HEK293 (cell line): ENCODE measurements at regions not wholly inside any gene's neighbourhood (a gene's known extent, or its start where the extent isn't known, plus 50 kb on each side); places are given as distances from the start of the nearest gene placed in this dataset.

Experiments used
- CTCF ChIA-PET: fragments of 350-600 bp; formaldehyde crosslinking; extraction: SDS; loops from one replicate; lab custom pipeline; 2021; ENCODE audit warnings: antibody characterized with exemption; lab: Yijun Ruan, JAX
- POLR2A ChIA-PET: fragments of 300-600 bp; formaldehyde crosslinking; extraction: SDS; loops from one replicate; lab custom pipeline; 2020; ENCODE audit warnings: antibody characterized with exemption, inconsistent platforms; lab: Yijun Ruan, JAX
- H3K27ac ChIP-seq: fragments of 200-500 bp; sonication (Bioruptor generic); 2 replicates; pipeline ENCODE4 v1.5.1; 2014; ENCODE audit warnings: low read depth, low read length, control low read depth, inconsistent platforms; ENCODE audit errors: extremely low read depth
- H3K36me3 ChIP-seq, 2 experiments: fragments of 200-500 bp in 1 of 2; sonication (Bioruptor generic) in 1 of 2; 1 replicate in 1 of 2; 2 replicates in 1 of 2; pipeline ENCODE4 v1.5.1; 2014 to 2017; ENCODE audit warnings: inconsistent platforms in 2 of 2, low read length in 2 of 2; ENCODE audit not compliant: control insufficient read depth in 2 of 2, insufficient read depth in 1 of 2
- H3K4me1 ChIP-seq: fragments of 200-500 bp; sonication (Bioruptor generic); 2 replicates; pipeline ENCODE4 v1.5.1; 2014; ENCODE audit warnings: mild to moderate bottlenecking, low read length, inconsistent platforms; ENCODE audit not compliant: control insufficient read depth, insufficient read depth
- H3K4me3 ChIP-seq: 2 replicates; pipeline ENCODE4 v1.5.1; 2011; ENCODE audit warnings: low read depth, mild to moderate bottlenecking, control low read depth, low read length, moderate library complexity
- H3K9me3 ChIP-seq: fragments of 200-500 bp; sonication (Bioruptor generic); 2 replicates; pipeline ENCODE4 v1.5.1; 2014; ENCODE audit warnings: low read depth, low read length, inconsistent platforms; ENCODE audit not compliant: control insufficient read depth, insufficient read depth
- ZNF133 ChIP-seq: fragments of 450-650 bp; formaldehyde crosslinking; IDR thresholded peaks from 2 replicates; pipeline ENCODE4 v1.5.1; 2016; ENCODE audit warnings: missing biosample characterization, missing genetic modification characterization
- ZNF324 ChIP-seq: fragments of 450-650 bp; formaldehyde crosslinking; IDR thresholded peaks from 2 replicates; pipeline ENCODE4 v1.5.1; 2016; ENCODE audit warnings: missing biosample characterization, missing genetic modification characterization
- ZNF416 ChIP-seq: fragments of 450-650 bp; formaldehyde crosslinking; IDR thresholded peaks from 2 replicates; pipeline ENCODE4 v1.5.1; 2016; ENCODE audit warnings: missing biosample characterization, missing genetic modification characterization
- ZNF624 ChIP-seq: fragments of 450-650 bp; formaldehyde crosslinking; IDR thresholded peaks from 2 replicates; pipeline ENCODE4 v1.5.1; 2017; ENCODE audit warnings: missing biosample characterization, missing genetic modification characterization
- ZNF629 ChIP-seq: fragments of 450-650 bp; formaldehyde crosslinking; IDR thresholded peaks from 2 replicates; pipeline ENCODE4 v1.5.1; 2017; ENCODE audit warnings: missing biosample characterization, missing genetic modification characterization
- ZNF76 ChIP-seq: fragments of 450-650 bp; formaldehyde crosslinking; IDR thresholded peaks from 2 replicates; pipeline ENCODE4; 2016; ENCODE audit warnings: low read depth, missing biosample characterization, missing genetic modification characterization, borderline replicate concordance
- ZNF768 ChIP-seq: fragments of 450-650 bp; formaldehyde crosslinking; IDR thresholded peaks from 2 replicates; pipeline ENCODE4 v1.5.1; 2018; ENCODE audit warnings: missing biosample characterization, mild to moderate bottlenecking, missing genetic modification characterization
- ZNF777 ChIP-seq: fragments of 450-650 bp; formaldehyde crosslinking; IDR thresholded peaks from 2 replicates; pipeline ENCODE4 v1.5.1; 2017; ENCODE audit warnings: missing biosample characterization, missing genetic modification characterization, borderline replicate concordance
- TF ChIP-seq, protein P1 (sequence below): fragments of 450-650 bp; formaldehyde crosslinking; IDR thresholded peaks from 2 replicates; pipeline ENCODE4 v1.5.1; 2016; ENCODE audit warnings: missing biosample characterization, missing genetic modification characterization, low read depth
- TF ChIP-seq, protein P2 (sequence below): fragments of 450-650 bp; formaldehyde crosslinking; IDR thresholded peaks from 2 replicates; pipeline ENCODE4 v1.5.1; 2016; ENCODE audit warnings: missing biosample characterization, missing genetic modification characterization
- TF ChIP-seq, protein P3 (sequence below): fragments of 450-650 bp; formaldehyde crosslinking; IDR thresholded peaks from 2 replicates; pipeline ENCODE4 v1.5.1; 2016; ENCODE audit warnings: missing biosample characterization, missing genetic modification characterization, borderline replicate concordance
- TF ChIP-seq, protein P4 (sequence below): fragments of 450-650 bp; formaldehyde crosslinking; conservative IDR thresholded peaks from 2 replicates; pipeline ENCODE4 v1.5.1; 2016; ENCODE audit warnings: low read depth, missing biosample characterization, missing genetic modification characterization
- TF ChIP-seq, protein P5 (sequence below): fragments of 450-650 bp; formaldehyde crosslinking; IDR thresholded peaks from 2 replicates; pipeline ENCODE4 v1.5.1; 2017; ENCODE audit warnings: missing biosample characterization, missing genetic modification characterization

DNA sequence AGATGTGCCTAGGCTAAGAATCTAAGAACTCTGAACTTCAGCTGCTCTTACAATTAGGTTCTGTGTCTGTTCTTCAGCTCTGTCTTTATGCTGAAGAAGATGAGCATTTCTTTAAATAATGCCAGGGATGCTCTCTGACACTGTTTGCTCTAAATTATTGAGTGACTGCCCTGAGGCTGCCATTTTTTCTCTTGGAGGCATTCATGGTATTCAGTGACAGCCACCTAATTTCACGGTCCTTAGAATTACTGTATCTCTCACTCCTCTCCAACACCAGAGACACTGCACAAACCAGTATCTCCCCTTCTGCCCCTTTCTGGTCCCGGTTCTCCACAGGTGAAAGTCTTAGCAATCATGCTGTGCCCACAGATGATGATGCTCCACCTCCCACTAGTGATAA is 123.6 kb upstream of the MPHOSPH6 start (continued):
- TF ChIP-seq, protein P1, sequence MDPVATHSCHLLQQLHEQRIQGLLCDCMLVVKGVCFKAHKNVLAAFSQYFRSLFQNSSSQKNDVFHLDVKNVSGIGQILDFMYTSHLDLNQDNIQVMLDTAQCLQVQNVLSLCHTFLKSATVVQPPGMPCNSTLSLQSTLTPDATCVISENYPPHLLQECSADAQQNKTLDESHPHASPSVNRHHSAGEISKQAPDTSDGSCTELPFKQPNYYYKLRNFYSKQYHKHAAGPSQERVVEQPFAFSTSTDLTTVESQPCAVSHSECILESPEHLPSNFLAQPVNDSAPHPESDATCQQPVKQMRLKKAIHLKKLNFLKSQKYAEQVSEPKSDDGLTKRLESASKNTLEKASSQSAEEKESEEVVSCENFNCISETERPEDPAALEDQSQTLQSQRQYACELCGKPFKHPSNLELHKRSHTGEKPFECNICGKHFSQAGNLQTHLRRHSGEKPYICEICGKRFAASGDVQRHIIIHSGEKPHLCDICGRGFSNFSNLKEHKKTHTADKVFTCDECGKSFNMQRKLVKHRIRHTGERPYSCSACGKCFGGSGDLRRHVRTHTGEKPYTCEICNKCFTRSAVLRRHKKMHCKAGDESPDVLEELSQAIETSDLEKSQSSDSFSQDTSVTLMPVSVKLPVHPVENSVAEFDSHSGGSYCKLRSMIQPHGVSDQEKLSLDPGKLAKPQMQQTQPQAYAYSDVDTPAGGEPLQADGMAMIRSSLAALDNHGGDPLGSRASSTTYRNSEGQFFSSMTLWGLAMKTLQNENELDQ (tag by site-specific recombination) = no peak
- no peak for TF ChIP-seq ZNF416 (tag by site-specific recombination)

DNA sequence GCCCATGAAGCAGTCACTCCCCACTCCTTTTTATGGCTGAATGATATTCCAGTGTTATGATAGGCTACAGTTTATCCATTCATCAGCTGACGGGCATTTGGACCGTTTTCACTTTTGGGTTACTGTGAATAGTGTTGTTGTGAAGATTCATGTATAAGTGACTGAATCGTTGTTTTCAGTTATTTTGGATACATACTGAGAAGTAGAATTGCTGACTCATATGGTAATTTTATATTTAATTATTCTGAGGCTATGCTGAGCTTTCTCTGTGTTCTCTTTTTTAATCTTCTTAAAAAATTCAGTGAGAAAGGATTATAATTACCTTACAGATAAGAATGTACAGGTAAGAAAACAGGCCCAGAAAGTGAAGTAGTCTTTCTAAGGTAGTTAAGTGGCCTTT is 117.9 kb upstream of the MPHOSPH6 start:
- Histone ChIP-seq H3K27ac (no peak overlapping the region), H3K9me3 (no peaks in the 10 kb centered on the region), H3K36me3 (no peaks in the 10 kb centered on the region), H3K4me3 (no peak overlapping the region), H3K4me1 (no peaks in the 10 kb centered on the region)
- POLR2A ChIA-PET = no interaction called here
- CTCF ChIA-PET = interaction anchor here (1.2 kb wide), 1 partner anchor 24 kb away, joined by 3 read pairs; no protein-coding TSS in a partner anchor
- TF ChIP-seq, protein P2, sequence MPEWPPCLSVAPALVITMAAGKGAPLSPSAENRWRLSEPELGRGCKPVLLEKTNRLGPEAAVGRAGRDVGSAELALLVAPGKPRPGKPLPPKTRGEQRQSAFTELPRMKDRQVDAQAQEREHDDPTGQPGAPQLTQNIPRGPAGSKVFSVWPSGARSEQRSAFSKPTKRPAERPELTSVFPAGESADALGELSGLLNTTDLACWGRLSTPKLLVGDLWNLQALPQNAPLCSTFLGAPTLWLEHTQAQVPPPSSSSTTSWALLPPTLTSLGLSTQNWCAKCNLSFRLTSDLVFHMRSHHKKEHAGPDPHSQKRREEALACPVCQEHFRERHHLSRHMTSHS (tag by site-specific recombination) = no peak
- TF ChIP-seq ZNF768 (tag by site-specific recombination) (no peak), ZNF76 (tag by site-specific recombination) (no peak), ZNF777 (tag by site-specific recombination) (no peak), ZNF624 (tag by site-specific recombination) (no peak), ZNF324 (tag by site-specific recombination) (no peak), ZNF133 (no peak), ZNF629 (tag by site-specific recombination) (no peak)
- TF ChIP-seq, protein P3, sequence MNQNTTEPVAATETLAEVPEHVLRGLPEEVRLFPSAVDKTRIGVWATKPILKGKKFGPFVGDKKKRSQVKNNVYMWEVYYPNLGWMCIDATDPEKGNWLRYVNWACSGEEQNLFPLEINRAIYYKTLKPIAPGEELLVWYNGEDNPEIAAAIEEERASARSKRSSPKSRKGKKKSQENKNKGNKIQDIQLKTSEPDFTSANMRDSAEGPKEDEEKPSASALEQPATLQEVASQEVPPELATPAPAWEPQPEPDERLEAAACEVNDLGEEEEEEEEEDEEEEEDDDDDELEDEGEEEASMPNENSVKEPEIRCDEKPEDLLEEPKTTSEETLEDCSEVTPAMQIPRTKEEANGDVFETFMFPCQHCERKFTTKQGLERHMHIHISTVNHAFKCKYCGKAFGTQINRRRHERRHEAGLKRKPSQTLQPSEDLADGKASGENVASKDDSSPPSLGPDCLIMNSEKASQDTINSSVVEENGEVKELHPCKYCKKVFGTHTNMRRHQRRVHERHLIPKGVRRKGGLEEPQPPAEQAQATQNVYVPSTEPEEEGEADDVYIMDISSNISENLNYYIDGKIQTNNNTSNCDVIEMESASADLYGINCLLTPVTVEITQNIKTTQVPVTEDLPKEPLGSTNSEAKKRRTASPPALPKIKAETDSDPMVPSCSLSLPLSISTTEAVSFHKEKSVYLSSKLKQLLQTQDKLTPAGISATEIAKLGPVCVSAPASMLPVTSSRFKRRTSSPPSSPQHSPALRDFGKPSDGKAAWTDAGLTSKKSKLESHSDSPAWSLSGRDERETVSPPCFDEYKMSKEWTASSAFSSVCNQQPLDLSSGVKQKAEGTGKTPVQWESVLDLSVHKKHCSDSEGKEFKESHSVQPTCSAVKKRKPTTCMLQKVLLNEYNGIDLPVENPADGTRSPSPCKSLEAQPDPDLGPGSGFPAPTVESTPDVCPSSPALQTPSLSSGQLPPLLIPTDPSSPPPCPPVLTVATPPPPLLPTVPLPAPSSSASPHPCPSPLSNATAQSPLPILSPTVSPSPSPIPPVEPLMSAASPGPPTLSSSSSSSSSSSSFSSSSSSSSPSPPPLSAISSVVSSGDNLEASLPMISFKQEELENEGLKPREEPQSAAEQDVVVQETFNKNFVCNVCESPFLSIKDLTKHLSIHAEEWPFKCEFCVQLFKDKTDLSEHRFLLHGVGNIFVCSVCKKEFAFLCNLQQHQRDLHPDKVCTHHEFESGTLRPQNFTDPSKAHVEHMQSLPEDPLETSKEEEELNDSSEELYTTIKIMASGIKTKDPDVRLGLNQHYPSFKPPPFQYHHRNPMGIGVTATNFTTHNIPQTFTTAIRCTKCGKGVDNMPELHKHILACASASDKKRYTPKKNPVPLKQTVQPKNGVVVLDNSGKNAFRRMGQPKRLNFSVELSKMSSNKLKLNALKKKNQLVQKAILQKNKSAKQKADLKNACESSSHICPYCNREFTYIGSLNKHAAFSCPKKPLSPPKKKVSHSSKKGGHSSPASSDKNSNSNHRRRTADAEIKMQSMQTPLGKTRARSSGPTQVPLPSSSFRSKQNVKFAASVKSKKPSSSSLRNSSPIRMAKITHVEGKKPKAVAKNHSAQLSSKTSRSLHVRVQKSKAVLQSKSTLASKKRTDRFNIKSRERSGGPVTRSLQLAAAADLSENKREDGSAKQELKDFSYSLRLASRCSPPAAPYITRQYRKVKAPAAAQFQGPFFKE (tag by site-specific recombination) = no peak
- TF ChIP-seq, protein P4, sequence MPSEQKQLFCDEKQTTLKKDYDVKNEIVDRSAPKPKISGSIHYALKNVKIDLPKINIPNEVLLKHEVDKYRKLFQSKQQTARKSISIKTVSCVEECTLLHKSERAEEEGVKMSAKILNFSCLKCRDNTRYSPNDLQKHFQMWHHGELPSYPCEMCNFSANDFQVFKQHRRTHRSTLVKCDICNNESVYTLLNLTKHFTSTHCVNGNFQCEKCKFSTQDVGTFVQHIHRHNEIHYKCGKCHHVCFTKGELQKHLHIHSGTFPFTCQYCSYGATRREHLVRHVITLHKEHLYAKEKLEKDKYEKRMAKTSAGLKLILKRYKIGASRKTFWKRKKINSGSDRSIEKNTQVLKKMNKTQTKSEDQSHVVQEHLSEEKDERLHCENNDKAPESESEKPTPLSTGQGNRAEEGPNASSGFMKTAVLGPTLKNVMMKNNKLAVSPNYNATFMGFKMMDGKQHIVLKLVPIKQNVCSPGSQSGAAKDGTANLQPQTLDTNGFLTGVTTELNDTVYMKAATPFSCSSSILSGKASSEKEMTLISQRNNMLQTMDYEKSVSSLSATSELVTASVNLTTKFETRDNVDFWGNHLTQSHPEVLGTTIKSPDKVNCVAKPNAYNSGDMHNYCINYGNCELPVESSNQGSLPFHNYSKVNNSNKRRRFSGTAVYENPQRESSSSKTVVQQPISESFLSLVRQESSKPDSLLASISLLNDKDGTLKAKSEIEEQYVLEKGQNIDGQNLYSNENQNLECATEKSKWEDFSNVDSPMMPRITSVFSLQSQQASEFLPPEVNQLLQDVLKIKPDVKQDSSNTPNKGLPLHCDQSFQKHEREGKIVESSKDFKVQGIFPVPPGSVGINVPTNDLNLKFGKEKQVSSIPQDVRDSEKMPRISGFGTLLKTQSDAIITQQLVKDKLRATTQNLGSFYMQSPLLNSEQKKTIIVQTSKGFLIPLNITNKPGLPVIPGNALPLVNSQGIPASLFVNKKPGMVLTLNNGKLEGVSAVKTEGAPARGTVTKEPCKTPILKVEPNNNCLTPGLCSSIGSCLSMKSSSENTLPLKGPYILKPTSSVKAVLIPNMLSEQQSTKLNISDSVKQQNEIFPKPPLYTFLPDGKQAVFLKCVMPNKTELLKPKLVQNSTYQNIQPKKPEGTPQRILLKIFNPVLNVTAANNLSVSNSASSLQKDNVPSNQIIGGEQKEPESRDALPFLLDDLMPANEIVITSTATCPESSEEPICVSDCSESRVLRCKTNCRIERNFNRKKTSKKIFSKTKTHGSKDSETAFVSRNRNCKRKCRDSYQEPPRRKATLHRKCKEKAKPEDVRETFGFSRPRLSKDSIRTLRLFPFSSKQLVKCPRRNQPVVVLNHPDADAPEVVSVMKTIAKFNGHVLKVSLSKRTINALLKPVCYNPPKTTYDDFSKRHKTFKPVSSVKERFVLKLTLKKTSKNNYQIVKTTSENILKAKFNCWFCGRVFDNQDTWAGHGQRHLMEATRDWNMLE (tag by site-specific recombination) = no peak
- TF ChIP-seq, protein P5, sequence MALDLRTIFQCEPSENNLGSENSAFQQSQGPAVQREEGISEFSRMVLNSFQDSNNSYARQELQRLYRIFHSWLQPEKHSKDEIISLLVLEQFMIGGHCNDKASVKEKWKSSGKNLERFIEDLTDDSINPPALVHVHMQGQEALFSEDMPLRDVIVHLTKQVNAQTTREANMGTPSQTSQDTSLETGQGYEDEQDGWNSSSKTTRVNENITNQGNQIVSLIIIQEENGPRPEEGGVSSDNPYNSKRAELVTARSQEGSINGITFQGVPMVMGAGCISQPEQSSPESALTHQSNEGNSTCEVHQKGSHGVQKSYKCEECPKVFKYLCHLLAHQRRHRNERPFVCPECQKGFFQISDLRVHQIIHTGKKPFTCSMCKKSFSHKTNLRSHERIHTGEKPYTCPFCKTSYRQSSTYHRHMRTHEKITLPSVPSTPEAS (tag by site-specific recombination) = no peak
